HG03354 (cell line): ENCODE measurements at regions not wholly inside any gene's neighbourhood (a gene's known extent, or its start where the extent isn't known, plus 50 kb on each side); places are given as distances from the start of the nearest gene placed in this dataset.
"Not testable (repeated sequence)": the region's sequence is repeated elsewhere in the genome, so short reads cannot be mapped to it uniquely, and the experiment has no call there.

Source experiments
- ATAC-seq: cut with Tn5 transposase; IDR thresholded peaks from one replicate; pipeline ENCODE4 v1.9.1; 2021; ENCODE audit warnings: mild to moderate bottlenecking; ENCODE audit not compliant: unreplicated experiment, poor library complexity, severe bottlenecking

DNA sequence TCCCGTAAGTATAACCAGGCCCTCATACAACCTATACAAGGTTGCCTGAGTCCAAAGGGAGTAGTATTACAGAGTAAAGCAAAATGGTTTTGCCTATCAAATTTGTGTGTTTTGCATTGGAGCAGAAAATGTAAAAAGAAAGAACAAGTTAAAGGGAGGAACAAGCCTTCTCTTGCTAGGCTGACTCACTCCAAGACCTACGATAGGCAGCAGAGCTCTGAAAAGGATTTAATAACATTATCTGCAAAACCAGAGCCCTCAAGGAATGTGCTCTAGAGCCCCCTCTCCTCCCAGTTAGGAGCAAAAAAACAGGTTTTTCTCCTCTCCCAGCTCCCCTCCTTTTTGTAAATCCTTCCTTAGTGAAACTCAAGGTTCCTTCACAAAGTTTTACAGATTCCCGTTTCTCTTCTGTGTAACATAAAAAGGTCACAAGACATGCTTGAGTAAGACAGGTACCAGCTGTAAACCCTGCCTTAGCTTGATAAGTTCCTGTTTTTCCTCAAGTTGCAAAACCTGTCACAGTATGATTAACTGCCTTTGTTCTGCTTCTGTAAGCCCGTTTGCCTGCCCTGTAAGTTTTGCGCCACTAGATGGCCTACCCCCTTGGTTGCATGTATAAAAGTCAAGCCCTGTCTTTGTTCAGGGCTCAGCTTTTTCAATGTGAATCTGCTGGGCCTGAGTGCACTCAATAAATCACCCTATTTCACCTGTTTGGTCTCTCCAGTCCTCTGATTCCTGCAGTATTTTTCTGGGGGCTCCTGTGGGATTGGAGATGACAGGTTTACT lies 498.2 kb downstream of the KCNA4 start:
- ATAC-seq = peak; percentile 68

DNA sequence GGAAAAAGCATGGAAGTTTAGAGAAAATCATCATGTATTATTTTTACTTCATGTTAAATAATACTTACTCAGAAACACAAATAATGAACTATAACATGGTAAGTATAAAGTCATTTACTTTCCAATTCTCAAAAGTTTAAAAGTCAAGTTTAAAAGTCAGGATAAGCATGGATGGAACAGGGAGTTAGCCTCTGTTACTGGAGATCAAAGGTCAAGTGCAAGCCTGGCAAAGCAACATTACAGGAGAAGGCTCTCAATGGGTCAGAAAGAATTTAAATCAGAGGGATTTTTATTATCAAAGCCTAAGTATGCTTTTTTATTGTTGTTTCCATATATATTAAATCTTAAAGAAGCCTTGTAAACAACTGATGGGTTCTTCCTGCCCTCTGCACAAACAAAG lies 505.4 kb downstream of the KCNA4 start:
- no peak for ATAC-seq

DNA sequence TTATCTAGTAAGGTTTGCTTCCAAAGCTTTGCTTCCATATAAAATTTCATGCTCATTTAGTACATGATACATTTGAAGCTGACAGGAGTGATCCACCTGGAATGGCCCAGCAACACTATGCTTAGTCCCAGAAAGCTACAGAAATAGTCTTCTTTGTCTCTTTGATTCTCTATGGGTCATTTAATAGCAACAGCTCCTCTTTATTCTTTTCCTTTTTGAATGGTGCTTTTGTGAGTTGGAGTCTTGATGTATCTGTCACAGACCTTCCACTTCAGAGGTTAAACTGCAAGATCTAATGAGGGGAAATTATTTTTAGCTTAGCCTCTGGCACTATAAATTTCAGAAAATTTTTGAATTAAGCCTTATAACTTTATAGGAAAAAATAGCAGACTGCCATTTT lies 509.5 kb downstream of the KCNA4 start:
- no peak for ATAC-seq

DNA sequence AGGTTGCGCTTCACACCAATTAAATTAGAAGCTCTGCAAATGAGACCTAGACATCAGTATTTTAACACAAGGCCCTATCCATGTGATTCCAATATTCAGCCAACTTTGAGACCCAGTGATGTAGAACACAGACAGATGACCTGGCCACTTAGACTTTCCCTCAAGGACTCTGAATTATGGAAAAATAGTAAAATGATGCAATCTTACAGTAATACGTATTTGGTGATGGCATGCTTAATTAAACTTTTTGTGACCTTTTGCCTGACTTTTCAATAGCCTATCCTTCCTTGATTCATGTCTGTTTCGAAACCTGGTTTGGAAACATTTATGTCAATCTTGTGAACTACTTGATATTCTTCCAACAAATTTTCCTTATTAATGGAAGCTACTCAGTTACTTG lies 521.2 kb downstream of the KCNA4 start:
- ATAC-seq = no peak

DNA sequence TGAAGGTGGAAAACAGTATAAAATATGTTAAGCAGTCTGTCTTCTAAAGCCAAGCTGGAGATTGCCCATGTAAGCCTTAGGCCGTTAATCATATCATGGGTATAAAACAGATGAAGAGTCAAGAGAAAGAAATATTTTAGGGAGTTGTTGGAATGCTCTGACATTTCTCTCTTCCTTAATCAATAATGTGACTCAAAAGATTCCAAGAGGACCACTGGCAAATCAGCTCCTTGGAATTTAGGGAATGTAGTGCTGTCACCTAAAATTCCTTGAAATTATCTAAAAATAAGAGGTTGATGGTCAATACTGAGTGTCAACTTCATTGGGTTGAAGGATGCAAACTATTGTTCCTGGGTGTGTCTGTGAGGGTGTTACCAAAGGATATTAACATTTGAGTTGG lies 525.9 kb downstream of the KCNA4 start:
- ATAC-seq = no peak

- ATAC-seq = no peak
Observed at GRCh38 chr11:29486301-29486700, 530.5 kb downstream of the KCNA4 start.

- ATAC-seq = no peak
Observed at GRCh38 chr11:29485641-29486040, 531.2 kb downstream of the KCNA4 start.

- ATAC-seq = no peak
Observed at GRCh38 chr11:29484548-29484947, 532.3 kb downstream of the KCNA4 start.

GRCh38 chr11:29483831-29484230 lies 533.0 kb downstream of the KCNA4 start:
- ATAC-seq = no peak

DNA sequence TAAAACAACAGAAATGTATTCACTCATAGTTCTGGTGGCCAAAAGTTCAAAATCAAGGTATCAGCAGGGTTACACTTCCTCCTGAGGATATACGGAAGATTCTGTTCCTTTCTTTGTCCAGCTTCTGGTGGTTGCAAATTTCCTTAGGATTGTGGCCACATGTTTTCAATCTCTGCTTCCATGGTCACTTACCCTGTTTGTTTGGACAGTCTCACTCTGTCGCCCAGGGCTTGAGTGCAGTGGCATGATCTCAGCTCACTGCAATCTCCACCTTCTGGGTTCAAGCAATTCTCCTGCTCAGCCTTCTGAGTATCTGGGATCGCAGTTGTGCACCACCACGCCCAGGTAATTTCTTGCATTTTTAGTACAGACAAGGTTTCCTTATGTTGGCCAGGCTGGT lies 534.3 kb downstream of the KCNA4 start:
- ATAC-seq = no peak

GRCh38 chr11:29481738-29482137 lies 535.1 kb downstream of the KCNA4 start:
- no peak for ATAC-seq

GRCh38 chr11:29480981-29481380 lies 535.8 kb downstream of the KCNA4 start:
- ATAC-seq = no peak

DNA sequence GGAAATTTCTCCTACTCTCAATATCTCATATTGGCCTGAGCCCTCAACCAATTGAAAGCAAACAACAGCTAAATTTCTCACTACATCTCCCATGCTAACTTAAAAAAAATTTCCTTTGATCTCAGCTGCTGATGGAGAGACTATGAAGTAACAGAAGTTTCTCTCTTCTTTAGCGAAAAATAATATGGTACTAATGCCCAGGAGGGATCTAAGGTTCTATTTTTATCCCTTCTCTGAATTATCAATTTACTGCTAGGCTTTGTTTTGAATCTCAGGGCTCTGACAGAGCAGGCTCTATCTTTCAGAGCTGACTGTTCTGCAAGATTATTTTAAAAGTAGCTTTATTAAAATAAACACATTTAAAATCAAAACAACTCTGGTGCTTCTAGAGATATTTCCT lies 558.6 kb downstream of the KCNA4 start:
- ATAC-seq = no peak

DNA sequence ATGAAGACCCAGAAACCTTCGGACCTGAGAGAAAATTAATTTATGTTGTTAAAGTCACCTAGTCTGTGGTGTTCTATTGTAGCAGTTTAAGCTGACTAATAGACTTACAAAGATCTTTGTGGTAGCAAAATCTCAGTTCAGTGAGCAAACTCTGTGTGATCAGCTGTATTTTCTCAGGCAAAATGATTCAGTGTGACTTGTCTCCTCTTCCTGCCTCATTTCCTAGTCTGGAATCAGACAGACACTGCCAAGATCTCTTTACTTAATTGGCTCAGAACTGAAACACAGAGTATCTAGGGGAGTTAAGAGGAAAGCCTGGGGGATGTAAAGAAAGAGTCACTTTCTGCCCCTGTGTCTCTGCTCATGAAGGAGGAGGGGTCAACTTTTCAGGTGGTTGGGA lies 564.7 kb downstream of the KCNA4 start:
- ATAC-seq = no peak

DNA sequence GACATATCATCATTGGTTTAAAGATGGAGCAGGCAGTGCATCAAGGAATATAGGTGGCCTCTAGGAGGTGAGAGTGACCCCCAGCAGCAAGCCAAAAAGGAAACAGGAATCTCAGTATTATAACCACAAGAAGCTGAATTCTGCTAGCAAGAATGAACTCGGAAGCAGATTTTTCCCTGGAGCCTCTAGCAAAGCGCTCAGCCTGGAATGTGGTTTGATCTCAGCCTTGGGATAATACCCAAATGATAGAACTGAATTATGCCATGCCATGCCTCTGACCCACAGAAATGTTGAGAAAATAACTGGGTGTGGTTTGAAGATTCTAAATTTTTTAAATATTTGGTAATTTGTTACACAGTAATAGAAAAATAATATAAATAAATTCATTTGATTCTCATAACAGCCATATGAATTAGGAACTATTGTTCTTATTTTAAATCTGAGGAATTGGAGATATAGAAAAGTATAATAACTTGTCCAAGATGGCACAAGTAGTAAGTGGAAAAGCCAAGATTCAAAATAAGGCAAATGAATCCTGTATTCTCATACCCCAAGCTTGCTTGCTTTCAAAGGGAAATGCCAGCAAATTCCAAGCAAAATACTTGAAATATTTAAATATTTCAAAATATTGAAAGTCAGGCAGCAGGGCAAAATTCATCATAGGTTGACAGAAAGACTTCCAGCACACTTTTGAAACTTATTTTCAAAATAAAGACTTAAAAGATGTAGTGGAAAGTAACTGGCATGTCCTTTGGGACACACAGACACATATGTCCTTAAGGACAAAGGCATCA lies 567.4 kb downstream of the KCNA4 start:
- no peak for ATAC-seq

DNA sequence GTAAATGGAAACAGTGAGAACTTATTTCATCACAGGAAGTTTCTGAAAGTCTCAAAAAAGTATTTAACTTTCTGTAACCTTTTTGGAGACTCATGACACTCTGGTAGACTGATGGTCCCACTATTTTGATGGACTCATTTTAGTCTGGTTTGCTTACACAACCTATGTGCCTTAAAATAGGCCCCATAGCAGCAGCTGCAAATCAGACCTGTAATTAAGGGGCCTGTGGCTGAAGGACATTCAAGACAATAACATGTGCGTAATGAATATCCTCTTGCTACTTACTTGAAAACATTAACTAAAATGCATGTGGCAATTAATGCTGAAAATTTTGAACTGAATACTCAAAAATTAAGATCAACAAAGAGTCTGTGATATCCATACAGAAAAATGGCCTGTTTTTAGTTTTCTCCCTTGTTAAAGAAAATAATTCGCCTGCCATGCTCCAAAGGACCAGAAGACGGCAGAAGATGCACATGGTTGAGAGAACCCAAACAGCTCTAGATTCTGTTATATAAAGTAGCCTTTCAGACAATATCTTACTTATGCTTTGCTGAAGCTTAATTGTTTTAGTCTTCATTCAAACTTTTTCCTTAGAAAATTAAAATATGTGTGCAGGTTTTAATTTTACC lies 568.5 kb downstream of the KCNA4 start:
- no peak for ATAC-seq

DNA sequence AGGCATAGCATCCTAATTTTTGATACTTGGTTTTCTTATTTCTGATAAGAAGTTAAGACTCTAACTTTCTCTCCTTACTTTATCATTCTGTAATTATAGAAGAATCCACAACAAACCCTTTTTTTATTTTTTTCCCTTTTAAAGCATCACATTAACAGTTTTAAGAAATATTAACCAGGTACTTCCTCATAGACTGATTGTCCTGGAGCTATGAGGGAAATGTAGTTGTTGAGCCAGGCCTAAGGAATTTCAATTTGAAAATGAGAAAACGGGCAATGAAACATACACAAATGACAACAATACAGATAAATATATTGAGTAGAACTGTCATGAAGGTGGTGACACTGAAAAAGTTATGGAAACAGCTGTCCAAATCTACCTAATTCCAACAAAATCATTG lies 569.0 kb downstream of the KCNA4 start:
- no peak for ATAC-seq

DNA sequence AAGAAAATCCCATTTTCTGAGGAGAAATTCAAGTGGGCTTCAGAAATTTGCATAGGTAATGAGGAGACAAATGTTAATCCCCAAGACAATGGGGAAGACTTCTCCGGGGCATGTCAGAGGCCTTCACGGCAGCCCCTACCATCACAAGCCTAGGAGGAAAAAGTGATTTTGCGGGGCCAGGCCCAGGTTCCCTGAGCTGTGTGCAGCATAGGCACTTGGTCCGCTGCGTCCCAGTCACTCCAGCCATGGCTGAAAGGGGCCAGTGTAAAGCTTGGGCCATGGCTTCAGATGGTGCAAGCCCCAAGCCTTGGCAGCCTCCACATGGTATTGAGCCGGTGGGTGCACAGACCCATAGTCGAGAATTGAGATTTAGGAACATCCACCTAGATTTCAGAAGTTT lies 570.7 kb downstream of the KCNA4 start:
- no peak for ATAC-seq

GRCh38 chr11:29445191-29445590 lies 571.6 kb downstream of the KCNA4 start:
- not testable (repeated sequence) for ATAC-seq

DNA sequence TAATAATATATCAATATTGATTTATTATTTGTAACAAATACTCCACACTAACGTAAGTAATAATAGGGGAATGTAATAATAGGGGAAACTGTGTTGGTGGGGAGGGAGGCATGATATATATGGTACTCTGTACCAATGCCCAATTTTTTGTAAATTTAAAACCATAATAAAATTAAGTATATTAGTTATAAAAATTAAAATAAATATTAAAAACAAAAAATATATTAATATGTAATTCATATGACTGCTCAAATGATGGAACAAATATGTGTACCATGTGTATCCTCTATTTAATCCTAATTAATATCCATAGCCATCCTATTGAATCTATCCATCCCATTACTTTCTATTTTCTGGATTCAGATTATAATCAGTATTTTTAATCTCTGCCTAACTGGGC lies 578.0 kb downstream of the KCNA4 start:
- ATAC-seq = no peak

GRCh38 chr11:29435421-29435820 lies 581.4 kb downstream of the KCNA4 start:
- no peak for ATAC-seq
